GM12878 (cell line): ENCODE measurements at regions not wholly inside any gene's neighbourhood (a gene's known extent, or its start where the extent isn't known, plus 50 kb on each side); places are given as distances from the start of the nearest gene placed in this dataset.

Experiments used
- ATAC-seq: fragments of 200-7000 bp; cut with Tn5 transposase; 3 replicates; pipeline ENCODE4 v1.9.1; 2020; ENCODE audit warnings: mild to moderate bottlenecking, moderate library complexity
- BruUV-seq: library from RNA; stranded (reverse); fragments of 400-500 nt; replicated peaks from 2 replicates; lab custom pipeline; 2021; lab: Mats Ljungman, UMichigan
- CTCF ChIA-PET: fragments of 300-600 bp; sonication (Branson Sonifier 250); formaldehyde crosslinking; extraction: SDS; loops from one replicate; lab custom pipeline; 2021; ENCODE audit warnings: inconsistent platforms; lab: Yijun Ruan, JAX
- POLR2A ChIA-PET: fragments of 350-600 bp; formaldehyde crosslinking; extraction: SDS; loops from one replicate; lab custom pipeline; 2021; ENCODE audit warnings: inconsistent platforms; lab: Charles Lee
- RAD21 ChIA-PET: fragments of 300-600 bp; sonication (Branson Sonifier 250); formaldehyde crosslinking; loops from one replicate; lab custom pipeline; 2023; ENCODE audit warnings: antibody characterized with exemption; ENCODE audit not compliant: unreplicated experiment; lab: Charles Lee
- SMC1A ChIA-PET: fragments of 300-600 bp; sonication (Branson Sonifier 250); formaldehyde crosslinking; loops from one replicate; lab custom pipeline; 2023; ENCODE audit not compliant: unreplicated experiment, uncharacterized antibody; lab: Charles Lee
- DNase-seq: peaks from one replicate; pipeline ENCODE4 v3.0.0-alpha.2; 2011; ENCODE audit warnings: low read depth, low spot score
- FAIRE-seq: peaks from 3 replicates; lab custom pipeline; 2011; peaks lifted over from hg19 to GRCh38; lab: Jason Lieb, UNC
- H2AFZ ChIP-seq: 2 replicates; pipeline ENCODE4 v1.6.0; 2011; ENCODE audit warnings: low read depth, low read length, control low read depth; ENCODE audit not compliant: control insufficient read depth
- H3K27ac ChIP-seq: 2 replicates; pipeline ENCODE4 v1.5.1; 2011; ENCODE audit warnings: control low read depth; ENCODE audit not compliant: control insufficient read depth, insufficient read depth
- H3K27me3 ChIP-seq, 2 experiments: replicated peaks in 1 of 2; 2 replicates each; pipeline versions ENCODE4 v1.6.0 to v1.6.1; 2011; ENCODE audit warnings: low read length in 1 of 2; ENCODE audit not compliant: control insufficient read depth in 2 of 2, insufficient read depth in 2 of 2
- H3K36me3 ChIP-seq, 2 experiments: 2 replicates each; pipeline ENCODE4 v1.5.1; 2011; ENCODE audit warnings: low read length in 1 of 2; ENCODE audit not compliant: control insufficient read depth in 2 of 2, insufficient read depth in 2 of 2
- H3K4me1 ChIP-seq: 2 replicates; pipeline ENCODE4 v1.6.1; 2011; ENCODE audit warnings: mild to moderate bottlenecking, low read length, moderate library complexity, mixed read lengths; ENCODE audit not compliant: control insufficient read depth, insufficient read depth
- H3K4me2 ChIP-seq: 2 replicates; pipeline ENCODE4 v1.6.0; 2011; ENCODE audit warnings: control low read depth; ENCODE audit not compliant: control insufficient read depth, insufficient read depth
- H3K4me3 ChIP-seq: fragments of 200-600 bp; sonication (generic); 2 replicates; pipeline ENCODE4 v1.5.1; 2016
- H3K79me2 ChIP-seq: 2 replicates; pipeline ENCODE4 v1.6.0; 2011; ENCODE audit warnings: low read length; ENCODE audit not compliant: control insufficient read depth, insufficient read depth
- H3K9ac ChIP-seq: 2 replicates; pipeline ENCODE4 v1.8.0; 2011; ENCODE audit warnings: low read length, control low read depth, mixed read lengths; ENCODE audit not compliant: control insufficient read depth, insufficient read depth
- H3K9me3 ChIP-seq: replicated peaks from 3 replicates; pipeline ENCODE4 v1.5.1; 2011; ENCODE audit warnings: mild to moderate bottlenecking, low read length; ENCODE audit not compliant: control insufficient read depth, insufficient read depth
- H4K20me1 ChIP-seq: 2 replicates; pipeline ENCODE4 v1.6.0; 2011; ENCODE audit not compliant: control insufficient read depth, insufficient read depth
- E4F1 ChIP-seq: fragments of 450-650 bp; IDR thresholded peaks from 2 replicates; pipeline ENCODE4 v1.6.1; 2018; ENCODE audit warnings: borderline replicate concordance, mild to moderate bottlenecking; ENCODE audit not compliant: partially characterized antibody
- IKZF2 ChIP-seq, 2 experiments: fragments of 450-650 bp; IDR thresholded peaks; 2 replicates each; pipeline ENCODE4 v1.6.1; 2017; ENCODE audit warnings: mild to moderate bottlenecking in 2 of 2, moderate library complexity in 2 of 2
- NFYA ChIP-seq: IDR thresholded peaks from 2 replicates; pipeline ENCODE4 v1.6.1; 2011; ENCODE audit warnings: low read depth, mild to moderate bottlenecking, low read length, improper control_type of control experiment, borderline replicate concordance
- POLR2A ChIP-seq: IDR thresholded peaks from 2 replicates; pipeline ENCODE4 v1.6.1; 2011; ENCODE audit warnings: low read depth, mild to moderate bottlenecking, low read length
- SMAD1 ChIP-seq: fragments of 450-650 bp; IDR thresholded peaks from 2 replicates; pipeline ENCODE4 v1.6.1; 2018; ENCODE audit warnings: mild to moderate bottlenecking, low read depth; ENCODE audit not compliant: partially characterized antibody
- TAF1 ChIP-seq: IDR thresholded peaks from 2 replicates; pipeline ENCODE4 v1.6.1; 2011; ENCODE audit warnings: mild to moderate bottlenecking, low read depth, low read length, borderline replicate concordance
- TBL1XR1 ChIP-seq: IDR thresholded peaks from 2 replicates; pipeline ENCODE4 v1.6.1; 2012; ENCODE audit warnings: low read depth, low read length, improper control_type of control experiment
- TCF12 ChIP-seq: IDR thresholded peaks from 2 replicates; pipeline ENCODE4 v1.6.1; 2011; ENCODE audit warnings: low read depth, mild to moderate bottlenecking, low read length
- ZNF622 ChIP-seq: fragments of 450-650 bp; IDR thresholded peaks from 2 replicates; pipeline ENCODE4 v1.6.1; 2017; ENCODE audit warnings: mild to moderate bottlenecking, inconsistent platforms
- WGBS: methylation state at CpG from one replicate; pipeline ENCODE4 v1.1.6; 2016; ENCODE audit warnings: low lambda C conversion rate; ENCODE audit not compliant: insufficient replicate concordance, insufficient coverage; ENCODE audit errors: missing lambda C conversion rate; 5-methylcytosine and 5-hydroxymethylcytosine counted together
- in situ Hi-C: fragments of 300-500 bp; cut with MboI; formaldehyde crosslinking; loops from 9 replicates; pipeline ENCODE4 v1.14.3; 2018; ENCODE audit warnings: mixed read lengths
- intact Hi-C: fragments of 100-400 bp; cut with micrococcal nuclease; formaldehyde crosslinking; loops from one replicate; pipeline ENCODE4 v1.14.2; 2022; ENCODE audit not compliant: unreplicated experiment

GRCh38 chr3:72341380-72341770 lies 506.9 kb downstream of the SHQ1 start:
- ChIA-PET CTCF (interaction anchor here (0.9 kb wide), 1 partner anchor 477 kb away, joined by 3 read pairs; no protein-coding TSS in a partner anchor), RAD21 (interaction anchor here (0.8 to 2.3 kb wide), 5 partner anchors 29 to 410 kb away, joined by 3 to 8 read pairs (median 6); no protein-coding TSS in a partner anchor), SMC1A (interaction anchor here (0.6 to 3.3 kb wide), 9 partner anchors 10 to 475 kb away, joined by 3 to 26 read pairs (median 4); no protein-coding TSS in a partner anchor), POLR2A (no interaction called here)
- 65% methylated on average over 5 of the region's 5 CpGs for WGBS
- Histone ChIP-seq H4K20me1 (no peaks in the 10 kb centered on the region), H3K27me3 (no peaks in the 10 kb centered on the region; a peak in 1 of 4 replicates), H3K9ac (no peak overlapping the region), H3K9me3 (no peaks in the 10 kb centered on the region; the same call in 2 of the 3 replicates), H3K4me2 (no peak overlapping the region), H3K36me3 (no peaks in the 10 kb centered on the region), H3K79me2 (no peaks in the 10 kb centered on the region), H3K4me3 (no peak overlapping the region), H2AFZ (no peak overlapping the region; the same call in 1 of the 2 replicates), H3K27ac (no peak overlapping the region), H3K4me1 (peaks cover 7% of the 10 kb centered on the region)
- in situ Hi-C loops (no loop called here), intact Hi-C loops (no loop called here)
- no TSS peak for BruUV-seq
- ATAC-seq (no peak), FAIRE-seq (no peak), DNase-seq (no peak)
- no peak for TF ChIP-seq ZNF622
- no peak for TF ChIP-seq TAF1
- TF ChIP-seq NFYA, result no peak
- no peak for TF ChIP-seq POLR2A
- TF ChIP-seq E4F1, result no peak
- no peak for TF ChIP-seq TCF12
- no peak for TF ChIP-seq SMAD1
- no peak for TF ChIP-seq IKZF2 (IDR thresholded peaks at IDR 0.05)
- no peak for TF ChIP-seq TBL1XR1
